Astrocyte (in vitro differentiated cells and primary cell): ENCODE measurements at regions not wholly inside any gene's neighbourhood (a gene's known extent, or its start where the extent isn't known, plus 50 kb on each side); places are given as distances from the start of the nearest gene placed in this dataset.
A peak's percentile ranks its signal among the peaks of the same experiment; 100 is the strongest.

Experiments used
- DNase-seq: peaks from one replicate; pipeline ENCODE4 v3.0.0-alpha.2; 2010; ENCODE audit warnings: low read depth
- FAIRE-seq: peaks from 2 replicates; lab custom pipeline; 2011; peaks lifted over from hg19 to GRCh38; lab: Jason Lieb, UNC
- H2AFZ ChIP-seq: 2 replicates; pipeline ENCODE4 v1.6.0; 2012; ENCODE audit warnings: low read depth, low read length, inconsistent platforms
- H3K27ac ChIP-seq: 2 replicates; pipeline ENCODE4 v1.5.1; 2011; ENCODE audit warnings: low read depth, low read length, inconsistent platforms
- H3K27me3 ChIP-seq: 2 replicates; pipeline ENCODE4 v1.6.0; 2011; ENCODE audit warnings: low read length, inconsistent platforms; ENCODE audit not compliant: insufficient read depth
- H3K36me3 ChIP-seq: 2 replicates; pipeline ENCODE4 v1.5.1; 2011; ENCODE audit warnings: low read length, inconsistent platforms; ENCODE audit not compliant: insufficient read depth
- H3K4me1 ChIP-seq: 2 replicates; pipeline ENCODE4 v1.5.1; 2011; ENCODE audit warnings: low read length, inconsistent platforms; ENCODE audit not compliant: insufficient read depth
- H3K4me2 ChIP-seq: 2 replicates; pipeline ENCODE4 v1.6.0; 2012; ENCODE audit warnings: low read length, inconsistent platforms
- H3K4me3 ChIP-seq: 2 replicates; pipeline ENCODE4 v1.5.1; 2011; ENCODE audit warnings: low read depth, mild to moderate bottlenecking, low read length, inconsistent platforms; ENCODE audit not compliant: insufficient read depth
- H3K79me2 ChIP-seq: 2 replicates; pipeline ENCODE4 v1.6.0; 2012; ENCODE audit warnings: mild to moderate bottlenecking, low read length, inconsistent platforms; ENCODE audit not compliant: insufficient read depth
- H3K9ac ChIP-seq: 2 replicates; pipeline ENCODE4 v1.6.0; 2012; ENCODE audit warnings: mild to moderate bottlenecking, low read length, inconsistent platforms
- H3K9me3 ChIP-seq: 2 replicates; pipeline ENCODE4 v1.5.1; 2012; ENCODE audit warnings: low read depth, mild to moderate bottlenecking, low read length, inconsistent platforms; ENCODE audit not compliant: insufficient read depth
- H4K20me1 ChIP-seq: 2 replicates; pipeline ENCODE4 v1.6.0; 2012; ENCODE audit warnings: low read length, inconsistent platforms; ENCODE audit not compliant: insufficient read depth
- H3K27ac Mint-ChIP-seq: one replicate; pipeline ENCODE4 v1.8.0; 2021; ENCODE audit warnings: mild to moderate bottlenecking, mixed read lengths; ENCODE audit not compliant: unreplicated experiment
- H3K27me3 Mint-ChIP-seq: one replicate; pipeline ENCODE4 v1.8.0; 2021; ENCODE audit warnings: low read depth, mixed read lengths; ENCODE audit not compliant: unreplicated experiment
- H3K36me3 Mint-ChIP-seq: one replicate; pipeline ENCODE4 v1.8.0; 2021; ENCODE audit warnings: low read depth, mixed read lengths; ENCODE audit not compliant: unreplicated experiment
- H3K4me1 Mint-ChIP-seq: one replicate; pipeline ENCODE4 v1.8.0; 2021; ENCODE audit warnings: low read depth, mixed read lengths; ENCODE audit not compliant: unreplicated experiment
- H3K4me3 Mint-ChIP-seq: one replicate; pipeline ENCODE4 v1.8.0; 2021; ENCODE audit warnings: mild to moderate bottlenecking, moderate library complexity, mixed read lengths; ENCODE audit not compliant: unreplicated experiment
- H3K9me3 Mint-ChIP-seq: one replicate; pipeline ENCODE4 v1.8.0; 2021; ENCODE audit warnings: mild to moderate bottlenecking, mixed read lengths; ENCODE audit not compliant: unreplicated experiment
- CTCF ChIP-seq: IDR thresholded peaks from 2 replicates; pipeline ENCODE4 v1.5.1; 2011; ENCODE audit warnings: low read depth, mild to moderate bottlenecking, inconsistent platforms, low read length, moderate library complexity; ENCODE audit not compliant: insufficient read depth
- EZH2 ChIP-seq: IDR thresholded peaks from 2 replicates; pipeline ENCODE4 v1.6.1; 2012; ENCODE audit warnings: mild to moderate bottlenecking, low read length, inconsistent platforms; ENCODE audit not compliant: insufficient read depth

- peaks cover 3% of the 10 kb centered on the region for H3K9me3 Mint-ChIP-seq
- no peak overlapping the region for H2AFZ ChIP-seq
- no peak for FAIRE-seq
Observed at GRCh38 chr4:129438456-129438981, 342.6 kb downstream of the C4orf33 start.

GRCh38 chr4:129446074-129446473, 350.1 kb downstream of the C4orf33 start:
- Histone ChIP-seq H3K27me3 (no peaks in the 10 kb centered on the region), H3K4me3 (no peak overlapping the region), H3K9ac (no peak overlapping the region), H4K20me1 (no peaks in the 10 kb centered on the region), H3K79me2 (no peaks in the 10 kb centered on the region), H3K27ac (peak overlapping the region; percentile 38), H3K36me3 (no peaks in the 10 kb centered on the region), H3K4me2 (no peak overlapping the region), H2AFZ (peak overlapping the region; percentile 67), H3K9me3 (no peaks in the 10 kb centered on the region), H3K4me1 (no peaks in the 10 kb centered on the region)
- DNase-seq = no peak
- Mint-ChIP-seq H3K36me3 (no peaks in the 10 kb centered on the region), H3K27ac (no peak overlapping the region), H3K27me3 (no peaks in the 10 kb centered on the region), H3K4me1 (no peaks in the 10 kb centered on the region), H3K4me3 (no peak overlapping the region), H3K9me3 (no peaks in the 10 kb centered on the region)
- no peak for TF ChIP-seq EZH2
- TF ChIP-seq CTCF = no peak
- FAIRE-seq = no peak

More at GRCh38 chr4:129438456-129438981, 342.6 kb downstream of the C4orf33 start:
- Histone ChIP-seq H3K79me2 (no peaks in the 10 kb centered on the region), H3K4me1 (no peaks in the 10 kb centered on the region), H3K27me3 (no peaks in the 10 kb centered on the region), H3K9me3 (no peaks in the 10 kb centered on the region), H3K36me3 (no peaks in the 10 kb centered on the region), H3K9ac (no peak overlapping the region), H3K4me2 (no peak overlapping the region), H3K4me3 (no peak overlapping the region), H4K20me1 (no peaks in the 10 kb centered on the region), H3K27ac (no peak overlapping the region)
- H3K27me3 Mint-ChIP-seq = no peaks in the 10 kb centered on the region
- TF ChIP-seq CTCF (no peak), EZH2 (no peak)
- H3K27ac Mint-ChIP-seq = no peak overlapping the region
- H3K36me3 Mint-ChIP-seq = no peaks in the 10 kb centered on the region
- DNase-seq = no peak
- H3K4me3 Mint-ChIP-seq = no peak overlapping the region
- H3K4me1 Mint-ChIP-seq = no peaks in the 10 kb centered on the region

GRCh38 chr4:129453524-129454200, 357.7 kb downstream of the C4orf33 start:
- no peak for TF ChIP-seq EZH2
- TF ChIP-seq CTCF = no peak
- no peaks in the 10 kb centered on the region for H3K36me3 ChIP-seq
- DNase-seq = no peak
- no peak for FAIRE-seq
- Mint-ChIP-seq H3K4me1 (no peaks in the 10 kb centered on the region), H3K9me3 (no peaks in the 10 kb centered on the region), H3K27me3 (no peaks in the 10 kb centered on the region), H3K27ac (no peak overlapping the region), H3K36me3 (no peaks in the 10 kb centered on the region), H3K4me3 (no peak overlapping the region)
- no peak overlapping the region for H3K4me2 ChIP-seq
- H3K9ac ChIP-seq = no peak overlapping the region
- no peaks in the 10 kb centered on the region for H3K4me1 ChIP-seq
- H3K4me3 ChIP-seq = no peak overlapping the region
- H4K20me1 ChIP-seq = no peaks in the 10 kb centered on the region
- no peaks in the 10 kb centered on the region for H3K27me3 ChIP-seq
- no peak overlapping the region for H3K27ac ChIP-seq
- no peaks in the 10 kb centered on the region for H3K79me2 ChIP-seq
- H2AFZ ChIP-seq = no peak overlapping the region
- H3K9me3 ChIP-seq = no peaks in the 10 kb centered on the region
